ENCODE measurements at regions not wholly inside any gene's neighbourhood (a gene's known extent, or its start where the extent isn't known, plus 50 kb on each side); places are given as distances from the start of the nearest gene placed in this dataset.

- H3K4me2 ChIP-seq (ENCODE audit: low read length): no peak overlapping the region
- H3K4me3 ChIP-seq (replicated peaks in 1 of 2; ENCODE audit: low read depth in 1 of 2, low read length in 2 of 2): no peak overlapping the region
- no peak for ATAC-seq
- no peaks in the 10 kb centered on the region for H3K36me3 ChIP-seq (ENCODE audit: control insufficient read depth in 1 of 2, insufficient read depth in 2 of 2, low read length in 2 of 2)
- no peaks in the 10 kb centered on the region for H3K27me3 ChIP-seq (ENCODE audit: insufficient read depth, low read length)
- H2AFZ ChIP-seq (ENCODE audit: low read depth, low read length, poor library complexity, severe bottlenecking): no peak overlapping the region
- DNase-seq (ENCODE audit: low read depth, low spot score): no peak
- H3K27ac ChIP-seq (ENCODE audit: low read depth, low read length): no peak overlapping the region
- H3K9me2 ChIP-seq (ENCODE audit: insufficient read depth): no peaks in the 10 kb centered on the region
- POLR2A ChIA-PET: no interaction called here
- H3K79me2 ChIP-seq (ENCODE audit: insufficient read depth, low read length): no peaks in the 10 kb centered on the region
- intact Hi-C loops (cut with micrococcal nuclease): no loop called here
- RAD21 ChIA-PET (ENCODE audit: low non-redundant PET in 1 of 2, low total read pairs in 2 of 2, uncharacterized antibody in 2 of 2, unreplicated experiment in 2 of 2): no interaction called here
- no peaks in the 10 kb centered on the region; the same call in 1 of the 2 replicates for H4K20me1 ChIP-seq (ENCODE audit: insufficient read depth)
- peaks cover 0 to 15% of the 10 kb centered on the region in 2 experiments; a peak in 1 of 4 replicates for H3K9me3 ChIP-seq (ENCODE audit: control insufficient read depth in 1 of 2, insufficient read depth in 1 of 2, low read depth in 1 of 2, low read length in 2 of 2)
- CTCF ChIA-PET: no interaction called here
- no peak overlapping the region for H3K9ac ChIP-seq (ENCODE audit: low read length)
- BruUV-seq (replicated peaks): no TSS peak
- no peaks in the 10 kb centered on the region for H3K4me1 ChIP-seq (ENCODE audit: control insufficient read depth in 1 of 2, insufficient read depth in 2 of 2, low read length in 2 of 2)
- TF ChIP-seq YY1 (IDR thresholded peaks at IDR 0.05; ENCODE audit: extremely low read depth, insufficient replicate concordance, low read depth, low read length) (no peak), SIN3A (IDR thresholded peaks at IDR 0.05; ENCODE audit: low read depth) (no peak), ELF1 (IDR thresholded peaks at IDR 0.05; ENCODE audit: borderline replicate concordance, low read depth) (no peak), CTCF (IDR thresholded peaks at IDR 0.05 in 2 of 3, conservative IDR thresholded peaks at IDR 0.05 in 1 of 3; ENCODE audit: borderline replicate concordance in 1 of 3, insufficient read depth in 1 of 3, low read depth in 2 of 3, low read length in 2 of 3) (no peak), EGR1 (IDR thresholded peaks at IDR 0.05; ENCODE audit: low read depth) (no peak), FOSL1 (IDR thresholded peaks at IDR 0.05; ENCODE audit: low read depth) (no peak), POLR2AphosphoS5 (IDR thresholded peaks at IDR 0.05; ENCODE audit: low read depth, low read length) (no peak), ZNF274 (IDR thresholded peaks at IDR 0.05; ENCODE audit: low read depth, low read length) (no peak), EZH2phosphoT487 (IDR thresholded peaks at IDR 0.05; ENCODE audit: borderline replicate concordance) (no peak), JUND (IDR thresholded peaks at IDR 0.05) (no peak), TCF7L2 (IDR thresholded peaks at IDR 0.05; ENCODE audit: borderline replicate concordance, extremely low read depth, insufficient read depth, insufficient read length) (no peak), CBX3 (IDR thresholded peaks at IDR 0.05; ENCODE audit: low read depth) (no peak), SRF (IDR thresholded peaks at IDR 0.05; ENCODE audit: low read depth) (no peak), EZH2 (IDR thresholded peaks at IDR 0.05) (no peak)
- TF ChIP-seq, protein P1, sequence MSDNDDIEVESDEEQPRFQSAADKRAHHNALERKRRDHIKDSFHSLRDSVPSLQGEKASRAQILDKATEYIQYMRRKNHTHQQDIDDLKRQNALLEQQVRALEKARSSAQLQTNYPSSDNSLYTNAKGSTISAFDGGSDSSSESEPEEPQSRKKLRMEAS (IDR thresholded peaks at IDR 0.05): no peak
- TF ChIP-seq, protein P2, sequence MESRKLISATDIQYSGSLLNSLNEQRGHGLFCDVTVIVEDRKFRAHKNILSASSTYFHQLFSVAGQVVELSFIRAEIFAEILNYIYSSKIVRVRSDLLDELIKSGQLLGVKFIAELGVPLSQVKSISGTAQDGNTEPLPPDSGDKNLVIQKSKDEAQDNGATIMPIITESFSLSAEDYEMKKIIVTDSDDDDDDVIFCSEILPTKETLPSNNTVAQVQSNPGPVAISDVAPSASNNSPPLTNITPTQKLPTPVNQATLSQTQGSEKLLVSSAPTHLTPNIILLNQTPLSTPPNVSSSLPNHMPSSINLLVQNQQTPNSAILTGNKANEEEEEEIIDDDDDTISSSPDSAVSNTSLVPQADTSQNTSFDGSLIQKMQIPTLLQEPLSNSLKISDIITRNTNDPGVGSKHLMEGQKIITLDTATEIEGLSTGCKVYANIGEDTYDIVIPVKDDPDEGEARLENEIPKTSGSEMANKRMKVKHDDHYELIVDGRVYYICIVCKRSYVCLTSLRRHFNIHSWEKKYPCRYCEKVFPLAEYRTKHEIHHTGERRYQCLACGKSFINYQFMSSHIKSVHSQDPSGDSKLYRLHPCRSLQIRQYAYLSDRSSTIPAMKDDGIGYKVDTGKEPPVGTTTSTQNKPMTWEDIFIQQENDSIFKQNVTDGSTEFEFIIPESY (IDR thresholded peaks at IDR 0.05; ENCODE audit: extremely low read depth, insufficient replicate concordance, low read length): no peak
These were observed 172.1 kb upstream of the CSNK1A1L start for GRCh38 chr13:37277435-37278144.

All from HCT116 (cell line).